D721Med (cell line): ENCODE measurements at regions not wholly inside any gene's neighbourhood (a gene's known extent, or its start where the extent isn't known, plus 50 kb on each side); places are given as distances from the start of the nearest gene placed in this dataset.

Experiments
- DNase-seq: peaks from one replicate; pipeline ENCODE4 v3.0.0; 2011; ENCODE audit warnings: low spot score; ENCODE audit not compliant: insufficient read length
- FAIRE-seq: peaks from 2 replicates; lab custom pipeline; 2011; peaks lifted over from hg19 to GRCh38; lab: Jason Lieb, UNC
- CTCF ChIP-seq: IDR thresholded peaks from 2 replicates; pipeline ENCODE4 v1.5.1; 2012; ENCODE audit warnings: mild to moderate bottlenecking, control low read depth; ENCODE audit not compliant: insufficient read depth; ENCODE audit errors: missing control alignments

GRCh38 chr17:14452856-14453255 is 152.0 kb downstream of the HS3ST3B1 start:
- TF ChIP-seq CTCF, result no peak
- DNase-seq (no peak), FAIRE-seq (no peak)

DNA sequence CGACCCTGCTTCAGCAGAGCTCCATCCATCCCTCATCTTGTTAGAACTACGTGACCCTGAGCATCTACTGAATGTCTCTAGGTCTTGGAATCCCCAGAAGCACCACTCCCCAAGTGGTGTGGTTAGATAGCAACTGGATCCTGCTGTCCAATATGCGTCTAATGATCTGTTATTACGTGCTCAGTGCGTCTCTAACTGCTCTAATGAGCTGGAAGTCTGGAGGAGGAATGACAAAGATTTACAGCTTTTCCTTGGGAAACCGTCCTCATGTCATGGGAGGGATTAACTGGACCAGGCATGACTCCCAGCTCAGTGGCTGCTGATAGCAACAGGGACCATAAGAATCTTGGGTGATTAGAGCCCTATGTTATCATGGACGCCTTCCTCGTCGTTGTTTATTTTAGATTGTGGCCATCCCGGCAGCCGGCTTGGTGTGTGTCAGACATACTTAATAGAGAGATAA is 150.9 kb downstream of the HS3ST3B1 start:
- no peak for FAIRE-seq
- DNase-seq, result no peak
- no peak for TF ChIP-seq CTCF

- TF ChIP-seq CTCF, result no peak
- FAIRE-seq (no peak), DNase-seq (no peak)
Observed at GRCh38 chr17:14448818-14449217, 147.9 kb downstream of the HS3ST3B1 start.

DNA sequence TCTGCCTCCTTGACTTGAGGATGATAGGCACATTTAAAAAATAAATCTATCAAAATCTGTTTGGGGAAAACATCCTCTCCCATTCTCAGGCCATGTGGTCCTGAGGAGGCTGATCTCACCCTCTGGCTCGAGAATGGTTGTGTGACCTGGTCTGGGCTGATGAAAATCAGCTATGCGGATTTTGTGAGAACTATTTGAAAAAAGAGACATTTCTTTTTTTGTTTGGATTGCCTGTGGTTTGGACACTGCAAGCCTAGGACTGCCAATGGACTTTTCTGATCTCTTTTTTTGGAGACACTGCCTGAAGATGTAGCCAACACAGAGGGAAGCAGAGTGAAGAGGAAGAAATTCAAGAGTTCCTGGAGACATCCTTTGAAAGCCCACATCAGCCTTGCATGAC is 145.9 kb downstream of the HS3ST3B1 start:
- FAIRE-seq (no peak), DNase-seq (no peak)
- no peak for TF ChIP-seq CTCF

- no peak for FAIRE-seq
- TF ChIP-seq CTCF, result no peak
- no peak for DNase-seq
Observed at GRCh38 chr17:14444915-14445314, 144.0 kb downstream of the HS3ST3B1 start.

DNA sequence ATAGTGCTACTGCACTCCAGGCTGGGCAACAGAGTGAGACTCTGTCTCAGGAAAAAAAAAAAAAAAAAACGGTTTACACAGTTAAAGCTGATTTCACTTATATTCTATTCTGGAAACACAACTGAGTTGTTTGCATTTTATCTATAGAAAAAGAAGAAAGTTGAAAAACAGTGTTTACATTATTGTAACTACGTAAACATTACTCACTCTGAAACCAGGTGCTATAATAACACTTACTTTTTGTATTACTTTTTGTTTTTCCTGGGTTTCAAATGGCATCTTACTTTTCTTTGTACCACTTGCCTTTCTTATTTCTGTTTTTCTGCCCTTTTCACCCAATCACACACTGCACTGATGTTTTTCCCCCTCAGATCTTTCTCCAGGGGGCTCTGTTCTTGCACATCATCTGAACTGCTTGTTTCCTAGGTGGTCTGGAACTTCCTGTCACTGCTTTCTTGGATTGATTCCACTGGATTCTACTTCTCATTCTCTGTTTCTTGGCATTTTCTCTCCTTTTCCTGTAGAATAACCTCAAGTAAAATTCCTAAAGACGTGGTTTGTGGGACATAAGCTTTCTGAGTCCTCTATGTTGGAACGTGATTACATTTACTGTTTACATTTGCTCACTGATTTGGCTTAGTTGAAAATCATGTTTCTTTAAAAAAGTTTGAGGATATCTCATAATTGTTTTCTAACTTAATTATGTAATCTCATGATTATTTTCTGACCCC is 142.1 kb downstream of the HS3ST3B1 start:
- FAIRE-seq (no peak), DNase-seq (no peak)
- TF ChIP-seq CTCF, result no peak

- TF ChIP-seq CTCF, result no peak
- DNase-seq (no peak), FAIRE-seq (no peak)
Observed at GRCh38 chr17:14437176-14437575, 136.3 kb downstream of the HS3ST3B1 start.
